ENCODE measurements at regions not wholly inside any gene's neighbourhood (a gene's known extent, or its start where the extent isn't known, plus 50 kb on each side); places are given as distances from the start of the nearest gene placed in this dataset.

DNA sequence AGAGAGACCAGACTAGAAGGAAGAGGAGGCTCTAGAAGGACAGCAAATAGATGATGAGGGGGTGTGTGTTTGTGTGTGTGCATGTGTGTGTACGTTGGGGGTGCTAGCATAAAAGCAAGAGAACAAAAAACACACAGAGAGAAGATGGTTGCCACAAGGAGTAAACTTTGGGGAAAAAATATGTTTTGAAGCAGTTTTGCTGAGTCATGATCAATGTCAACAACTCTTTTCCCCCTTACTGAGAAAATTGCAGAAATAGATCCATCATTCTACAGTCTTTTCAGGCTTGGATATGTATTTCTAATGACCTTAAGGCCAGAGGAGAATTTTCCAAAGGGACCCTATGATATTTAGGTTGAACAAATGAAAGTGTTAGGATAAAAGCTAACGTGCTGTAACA is 89.0 kb upstream of the NHS start:
- TF ChIP-seq, protein P1, sequence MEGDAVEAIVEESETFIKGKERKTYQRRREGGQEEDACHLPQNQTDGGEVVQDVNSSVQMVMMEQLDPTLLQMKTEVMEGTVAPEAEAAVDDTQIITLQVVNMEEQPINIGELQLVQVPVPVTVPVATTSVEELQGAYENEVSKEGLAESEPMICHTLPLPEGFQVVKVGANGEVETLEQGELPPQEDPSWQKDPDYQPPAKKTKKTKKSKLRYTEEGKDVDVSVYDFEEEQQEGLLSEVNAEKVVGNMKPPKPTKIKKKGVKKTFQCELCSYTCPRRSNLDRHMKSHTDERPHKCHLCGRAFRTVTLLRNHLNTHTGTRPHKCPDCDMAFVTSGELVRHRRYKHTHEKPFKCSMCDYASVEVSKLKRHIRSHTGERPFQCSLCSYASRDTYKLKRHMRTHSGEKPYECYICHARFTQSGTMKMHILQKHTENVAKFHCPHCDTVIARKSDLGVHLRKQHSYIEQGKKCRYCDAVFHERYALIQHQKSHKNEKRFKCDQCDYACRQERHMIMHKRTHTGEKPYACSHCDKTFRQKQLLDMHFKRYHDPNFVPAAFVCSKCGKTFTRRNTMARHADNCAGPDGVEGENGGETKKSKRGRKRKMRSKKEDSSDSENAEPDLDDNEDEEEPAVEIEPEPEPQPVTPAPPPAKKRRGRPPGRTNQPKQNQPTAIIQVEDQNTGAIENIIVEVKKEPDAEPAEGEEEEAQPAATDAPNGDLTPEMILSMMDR (IDR thresholded peaks at IDR 0.05) = no peak
- TF ChIP-seq EP300 (IDR thresholded peaks at IDR 0.05; ENCODE audit: low read depth) = no peak
